Thyroid gland (tissue), 4 donors: ENCODE measurements at regions not wholly inside any gene's neighbourhood (a gene's known extent, or its start where the extent isn't known, plus 50 kb on each side); places are given as distances from the start of the nearest gene placed in this dataset.

Experiments
- POLR2A ChIP-seq, 2 donors: fragments of 450-650 bp; IDR thresholded peaks; one replicate each; pipeline ENCODE4 v1.6.1; 2017; ENCODE audit warnings: antibody characterized with exemption in 2 of 2, mild to moderate bottlenecking in 2 of 2, moderate library complexity in 1 of 2
- TF ChIP-seq, protein P1 (sequence below), 6 experiments: fragments of 200-600 bp in 3 of 6; fragments of 450-650 bp in 3 of 6; sonication (generic) in 3 of 6; IDR thresholded peaks; one replicate each; pipeline ENCODE4 v1.5.1; 2016 to 2019; ENCODE audit warnings: antibody characterized with exemption in 6 of 6, mild to moderate bottlenecking in 2 of 6, inconsistent platforms in 1 of 6, moderate library complexity in 1 of 6

- no peak for TF ChIP-seq POLR2A (IDR thresholded peaks at IDR 0.05)
- TF ChIP-seq, protein P1, sequence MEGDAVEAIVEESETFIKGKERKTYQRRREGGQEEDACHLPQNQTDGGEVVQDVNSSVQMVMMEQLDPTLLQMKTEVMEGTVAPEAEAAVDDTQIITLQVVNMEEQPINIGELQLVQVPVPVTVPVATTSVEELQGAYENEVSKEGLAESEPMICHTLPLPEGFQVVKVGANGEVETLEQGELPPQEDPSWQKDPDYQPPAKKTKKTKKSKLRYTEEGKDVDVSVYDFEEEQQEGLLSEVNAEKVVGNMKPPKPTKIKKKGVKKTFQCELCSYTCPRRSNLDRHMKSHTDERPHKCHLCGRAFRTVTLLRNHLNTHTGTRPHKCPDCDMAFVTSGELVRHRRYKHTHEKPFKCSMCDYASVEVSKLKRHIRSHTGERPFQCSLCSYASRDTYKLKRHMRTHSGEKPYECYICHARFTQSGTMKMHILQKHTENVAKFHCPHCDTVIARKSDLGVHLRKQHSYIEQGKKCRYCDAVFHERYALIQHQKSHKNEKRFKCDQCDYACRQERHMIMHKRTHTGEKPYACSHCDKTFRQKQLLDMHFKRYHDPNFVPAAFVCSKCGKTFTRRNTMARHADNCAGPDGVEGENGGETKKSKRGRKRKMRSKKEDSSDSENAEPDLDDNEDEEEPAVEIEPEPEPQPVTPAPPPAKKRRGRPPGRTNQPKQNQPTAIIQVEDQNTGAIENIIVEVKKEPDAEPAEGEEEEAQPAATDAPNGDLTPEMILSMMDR (IDR thresholded peaks at IDR 0.05), result no peak
Measured at GRCh38 chr6:164412566-164412965, 896.8 kb downstream of the C6orf118 start.
